Brain microvascular endothelial cell (primary cell): ENCODE measurements at regions not wholly inside any gene's neighbourhood (a gene's known extent, or its start where the extent isn't known, plus 50 kb on each side); places are given as distances from the start of the nearest gene placed in this dataset.

Experiments
- DNase-seq: peaks from one replicate; pipeline ENCODE4 v3.0.0-alpha.2; 2020
- H3K27ac ChIP-seq: fragments of 250-450 bp; sonication (Bioruptor Pico); 2 replicates; pipeline ENCODE4 v1.5.1; 2020; ENCODE audit warnings: mild to moderate bottlenecking, moderate library complexity
- H3K27me3 ChIP-seq: fragments of 250-450 bp; sonication (Bioruptor Pico); replicated peaks from 2 replicates; pipeline ENCODE4 v1.5.1; 2020; ENCODE audit warnings: mild to moderate bottlenecking
- H3K36me3 ChIP-seq: fragments of 250-450 bp; sonication (Bioruptor Pico); replicated peaks from 2 replicates; pipeline ENCODE4 v1.5.1; 2020; ENCODE audit warnings: mild to moderate bottlenecking
- H3K4me3 ChIP-seq: 2 replicates; pipeline ENCODE4 v1.5.1; 2011; ENCODE audit warnings: low read depth, mild to moderate bottlenecking, control low read depth, low read length, moderate library complexity
- in situ Hi-C: cut with HindIII; loops from 2 replicates; pipeline ENCODE4 v1.10.0; 2017; ENCODE audit warnings: low sequenced_read_pairs, low pct_ligation_motif_present
- TF ChIP-seq, protein P1 (sequence below): IDR thresholded peaks from 2 replicates; pipeline ENCODE4 v1.5.1; 2011; ENCODE audit warnings: low read depth, mild to moderate bottlenecking, moderate library complexity, low read length, control low read depth, inconsistent platforms; ENCODE audit errors: missing control alignments

DNA sequence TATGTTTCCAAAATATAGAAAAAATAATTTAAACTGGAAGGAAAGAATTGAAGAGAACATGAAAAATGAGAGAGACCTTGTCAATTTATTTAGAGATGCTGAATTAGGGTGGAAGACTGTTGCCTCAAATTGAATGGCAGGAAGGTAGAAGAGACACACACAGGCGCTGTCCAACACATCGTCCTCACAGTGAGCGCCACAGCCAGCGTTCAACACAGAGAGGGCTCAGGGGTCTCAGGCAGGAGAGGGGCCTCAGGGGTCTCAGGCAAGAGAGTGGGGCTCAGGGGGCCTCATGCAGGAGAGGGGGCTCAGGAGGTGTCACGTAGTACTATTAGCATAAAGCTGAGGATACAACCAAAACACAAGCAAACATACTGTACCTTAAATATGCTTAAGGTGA is 65.7 kb downstream of the TMEM18 start:
- in situ Hi-C loops, result no loop called here
- H3K27me3 ChIP-seq, result no peaks in the 10 kb centered on the region
- TF ChIP-seq, protein P1, sequence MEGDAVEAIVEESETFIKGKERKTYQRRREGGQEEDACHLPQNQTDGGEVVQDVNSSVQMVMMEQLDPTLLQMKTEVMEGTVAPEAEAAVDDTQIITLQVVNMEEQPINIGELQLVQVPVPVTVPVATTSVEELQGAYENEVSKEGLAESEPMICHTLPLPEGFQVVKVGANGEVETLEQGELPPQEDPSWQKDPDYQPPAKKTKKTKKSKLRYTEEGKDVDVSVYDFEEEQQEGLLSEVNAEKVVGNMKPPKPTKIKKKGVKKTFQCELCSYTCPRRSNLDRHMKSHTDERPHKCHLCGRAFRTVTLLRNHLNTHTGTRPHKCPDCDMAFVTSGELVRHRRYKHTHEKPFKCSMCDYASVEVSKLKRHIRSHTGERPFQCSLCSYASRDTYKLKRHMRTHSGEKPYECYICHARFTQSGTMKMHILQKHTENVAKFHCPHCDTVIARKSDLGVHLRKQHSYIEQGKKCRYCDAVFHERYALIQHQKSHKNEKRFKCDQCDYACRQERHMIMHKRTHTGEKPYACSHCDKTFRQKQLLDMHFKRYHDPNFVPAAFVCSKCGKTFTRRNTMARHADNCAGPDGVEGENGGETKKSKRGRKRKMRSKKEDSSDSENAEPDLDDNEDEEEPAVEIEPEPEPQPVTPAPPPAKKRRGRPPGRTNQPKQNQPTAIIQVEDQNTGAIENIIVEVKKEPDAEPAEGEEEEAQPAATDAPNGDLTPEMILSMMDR, result no peak
- DNase-seq, result no peak
- no peaks in the 10 kb centered on the region for H3K36me3 ChIP-seq
- no peak overlapping the region for H3K27ac ChIP-seq
- H3K4me3 ChIP-seq, result no peak overlapping the region

DNA sequence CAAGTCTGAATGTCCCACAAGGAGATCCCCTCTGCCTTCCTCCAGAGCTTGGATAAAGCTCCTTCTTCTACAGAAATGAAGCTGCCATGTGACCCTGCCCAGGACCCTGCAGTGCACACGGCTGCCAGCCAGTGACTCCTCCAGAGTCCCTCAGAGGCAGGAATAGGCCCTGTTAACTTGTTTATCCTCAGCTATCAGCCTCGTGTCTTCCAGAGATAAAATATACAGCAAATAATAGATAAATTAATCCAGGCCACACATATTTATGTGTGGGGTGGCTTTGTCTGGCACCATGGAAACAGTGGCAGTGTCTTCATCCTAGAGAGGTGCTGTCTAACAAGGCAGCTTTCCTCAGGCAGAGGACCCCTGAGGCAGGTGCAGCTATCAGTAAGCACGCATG is 66.7 kb downstream of the TMEM18 start:
- Histone ChIP-seq H3K27ac (no peak overlapping the region), H3K36me3 (no peaks in the 10 kb centered on the region), H3K27me3 (no peaks in the 10 kb centered on the region), H3K4me3 (no peak overlapping the region)
- in situ Hi-C loops, result no loop called here
- TF ChIP-seq, protein P1, result no peak
- DNase-seq, result no peak

DNA sequence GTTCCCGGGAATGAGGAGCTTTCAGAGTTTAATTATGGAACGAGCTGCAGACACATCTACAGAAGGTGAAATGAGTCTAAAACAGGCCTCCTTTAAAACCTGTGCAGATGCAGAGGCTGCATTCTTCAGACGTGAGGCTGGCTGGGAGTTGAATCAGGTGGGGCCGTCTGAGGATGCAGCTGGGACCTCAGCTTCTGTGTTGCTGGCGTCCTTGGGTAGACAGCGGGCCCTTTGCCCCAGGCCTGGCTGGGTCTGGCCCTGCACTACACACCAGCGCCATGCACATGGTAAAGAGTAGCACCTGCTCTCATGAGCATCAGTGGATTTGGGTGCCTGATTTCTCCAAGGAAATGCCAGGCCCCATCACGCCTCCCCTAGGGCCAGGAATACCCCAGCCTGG is 67.3 kb downstream of the TMEM18 start:
- TF ChIP-seq, protein P1, result no peak
- Histone ChIP-seq H3K27ac (no peak overlapping the region), H3K36me3 (no peaks in the 10 kb centered on the region), H3K27me3 (no peaks in the 10 kb centered on the region), H3K4me3 (no peak overlapping the region)
- in situ Hi-C loops, result no loop called here
- no peak for DNase-seq

DNA sequence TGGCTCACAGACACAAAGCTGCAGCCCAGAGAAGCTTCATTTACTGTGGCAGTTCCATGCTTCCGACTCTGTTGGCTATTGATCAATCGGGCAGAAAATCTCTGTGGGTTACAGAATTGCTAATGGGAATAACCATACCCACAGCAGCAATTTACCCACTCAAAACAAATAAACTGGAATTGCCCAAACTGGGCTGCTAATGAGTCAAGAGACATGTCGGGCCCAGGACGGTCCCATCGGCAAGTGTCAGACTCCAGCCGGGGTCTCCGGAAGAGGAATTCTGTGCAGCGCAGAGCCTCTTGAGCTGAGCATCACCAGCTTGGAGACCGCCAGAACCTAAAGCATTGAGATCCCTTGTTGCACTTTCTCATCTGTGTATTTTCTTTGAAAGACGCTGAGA is 67.8 kb downstream of the TMEM18 start:
- no peak overlapping the region for H3K27ac ChIP-seq
- DNase-seq, result no peak
- no peaks in the 10 kb centered on the region for H3K36me3 ChIP-seq
- no peaks in the 10 kb centered on the region for H3K27me3 ChIP-seq
- TF ChIP-seq, protein P1, result no peak
- in situ Hi-C loops, result no loop called here
- H3K4me3 ChIP-seq, result no peak overlapping the region

DNA sequence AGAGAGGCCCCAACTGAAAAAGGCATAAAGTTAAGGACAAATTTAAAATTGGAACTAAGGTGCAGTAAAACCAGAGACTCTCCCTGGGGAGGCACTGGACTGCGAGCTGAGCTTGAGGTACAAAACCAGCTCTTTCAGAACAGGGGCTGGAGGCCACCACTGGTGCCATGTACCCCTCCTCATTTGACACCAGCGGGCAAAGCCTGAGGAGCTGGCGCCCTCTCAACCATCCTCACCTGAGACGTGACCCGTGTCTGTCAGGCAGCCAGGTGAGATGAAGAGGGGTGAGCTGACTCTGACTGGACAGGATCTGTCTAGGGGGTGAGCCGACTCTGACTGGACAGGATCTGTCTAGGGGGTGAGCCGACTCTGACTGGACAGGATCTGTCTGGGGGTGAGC is 68.5 kb downstream of the TMEM18 start:
- Histone ChIP-seq H3K27me3 (no peaks in the 10 kb centered on the region), H3K27ac (no peak overlapping the region), H3K4me3 (no peak overlapping the region), H3K36me3 (no peaks in the 10 kb centered on the region)
- TF ChIP-seq, protein P1, result no peak
- in situ Hi-C loops, result no loop called here
- no peak for DNase-seq

DNA sequence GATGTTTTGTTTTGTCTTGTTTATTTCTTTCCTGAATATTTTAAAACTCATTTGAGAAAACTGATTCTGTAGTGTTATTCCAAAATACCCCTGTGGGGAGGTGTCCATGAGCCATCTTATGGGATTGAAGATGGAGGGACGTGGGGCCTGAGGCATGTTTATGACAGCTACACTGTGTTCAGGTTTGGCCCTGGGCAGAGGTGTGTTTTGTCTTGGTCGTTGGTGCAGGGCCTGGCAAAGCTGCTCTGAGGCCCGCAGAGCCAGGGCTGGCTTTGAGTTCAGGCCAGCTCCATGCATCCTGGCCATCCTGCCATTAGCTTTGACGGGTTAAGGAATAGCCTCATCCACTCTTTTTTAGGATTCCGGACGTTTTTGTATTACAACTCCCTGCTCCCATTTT is 68.9 kb downstream of the TMEM18 start:
- in situ Hi-C loops, result no loop called here
- TF ChIP-seq, protein P1, result no peak
- Histone ChIP-seq H3K36me3 (no peaks in the 10 kb centered on the region), H3K27ac (no peak overlapping the region), H3K27me3 (no peaks in the 10 kb centered on the region), H3K4me3 (no peak overlapping the region)
- no peak for DNase-seq
